Fibroblast of lung (primary cell): ENCODE measurements at regions not wholly inside any gene's neighbourhood (a gene's known extent, or its start where the extent isn't known, plus 50 kb on each side); places are given as distances from the start of the nearest gene placed in this dataset.
"Not testable (repeated sequence)": the region's sequence is repeated elsewhere in the genome, so short reads cannot be mapped to it uniquely, and the experiment has no call there.

Experiments used
- DNase-seq, 2 donors: peaks; one replicate each; pipeline versions ENCODE4 v3.0.0 to v3.0.0-alpha.2; 2010; ENCODE audit warnings: low read depth in 2 of 2
- H2AFZ ChIP-seq: 2 replicates; pipeline ENCODE4 v1.5.1; 2012; ENCODE audit warnings: low read length, control low read depth, inconsistent platforms
- H3K27ac ChIP-seq: 2 replicates; pipeline ENCODE4 v1.5.1; 2011; ENCODE audit warnings: low read length, control low read depth; ENCODE audit not compliant: insufficient read depth
- H3K27me3 ChIP-seq: 2 replicates; pipeline ENCODE4 v1.5.1; 2011; ENCODE audit warnings: mild to moderate bottlenecking, low read length; ENCODE audit not compliant: control insufficient read depth, insufficient read depth
- H3K36me3 ChIP-seq: 2 replicates; pipeline ENCODE4 v1.5.1; 2011; ENCODE audit warnings: low read length; ENCODE audit not compliant: control insufficient read depth, insufficient read depth
- H3K4me1 ChIP-seq: 2 replicates; pipeline ENCODE4 v1.5.1; 2011; ENCODE audit warnings: low read length; ENCODE audit not compliant: control insufficient read depth, insufficient read depth; ENCODE audit errors: extremely low read depth
- H3K4me2 ChIP-seq: 2 replicates; pipeline ENCODE4 v1.5.1; 2011; ENCODE audit warnings: low read length, control low read depth; ENCODE audit not compliant: insufficient read depth; ENCODE audit errors: extremely low read depth
- H3K4me3 ChIP-seq, 4 experiments: fragments of 200-600 bp in 1 of 4; sonication (generic) in 1 of 4; replicated peaks in 1 of 4; 2 replicates each; pipeline ENCODE4 v1.5.1; 2011 to 2016; ENCODE audit warnings: low read length in 4 of 4, low read depth in 3 of 4, mild to moderate bottlenecking in 3 of 4, control low read depth in 2 of 4, inconsistent platforms in 1 of 4, mixed read lengths in 1 of 4; ENCODE audit not compliant: insufficient read depth in 1 of 4; ENCODE audit errors: control extremely low read depth in 1 of 4
- H3K79me2 ChIP-seq: 2 replicates; pipeline ENCODE4 v1.5.1; 2012; ENCODE audit warnings: mild to moderate bottlenecking, low read length, inconsistent platforms; ENCODE audit not compliant: control insufficient read depth, insufficient read depth
- H3K9ac ChIP-seq: 2 replicates; pipeline ENCODE4 v1.5.1; 2011; ENCODE audit warnings: mild to moderate bottlenecking, low read length, control low read depth; ENCODE audit not compliant: insufficient read depth
- H3K9me3 ChIP-seq: 2 replicates; pipeline ENCODE4 v1.5.1; 2012; ENCODE audit warnings: low read depth, low read length; ENCODE audit not compliant: control insufficient read depth, insufficient read depth
- H4K20me1 ChIP-seq: 2 replicates; pipeline ENCODE4 v1.5.1; 2011; ENCODE audit warnings: low read length; ENCODE audit not compliant: control insufficient read depth, insufficient read depth; ENCODE audit errors: extremely low read depth
- EZH2 ChIP-seq: IDR thresholded peaks from 2 replicates; pipeline ENCODE4 v1.5.1; 2012; ENCODE audit warnings: low read length, control low read depth, mild to moderate bottlenecking; ENCODE audit errors: missing control alignments
- TF ChIP-seq, protein P1 (sequence below), 2 donors: IDR thresholded peaks in 1 of 2; conservative IDR thresholded peaks in 1 of 2; 1 replicate in 1 of 2; 2 replicates in 1 of 2; pipeline ENCODE4 v1.5.1; 2011 to 2012; ENCODE audit warnings: low read length in 2 of 2, control low read depth in 1 of 2, inconsistent platforms in 1 of 2, low read depth in 1 of 2, mild to moderate bottlenecking in 1 of 2

DNA sequence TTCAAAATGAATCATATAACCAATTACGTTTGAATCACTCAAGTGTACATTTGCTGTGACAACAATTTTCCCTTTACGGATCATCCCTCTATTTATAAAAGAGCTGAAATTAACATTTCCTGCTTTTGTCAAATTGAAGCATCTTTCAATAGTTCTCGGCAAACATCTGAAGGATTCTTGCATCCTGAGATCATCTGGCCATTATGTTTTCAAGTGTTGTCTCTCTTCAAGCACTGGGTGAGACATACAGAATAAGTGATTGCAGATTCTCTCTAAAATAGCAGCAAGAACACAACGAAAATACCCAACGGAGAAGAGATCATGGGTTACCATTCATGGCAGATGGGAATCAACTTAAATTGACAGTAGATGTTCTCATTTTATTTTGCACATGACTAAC lies 283.4 kb upstream of the GRAMD2B start:
- no peak overlapping the region for H3K27ac ChIP-seq
- H3K36me3 ChIP-seq = no peaks in the 10 kb centered on the region
- peak overlapping the region; percentile 30 for H3K4me2 ChIP-seq
- H3K4me1 ChIP-seq = no peaks in the 10 kb centered on the region
- H4K20me1 ChIP-seq = no peaks in the 10 kb centered on the region
- H3K27me3 ChIP-seq = no peaks in the 10 kb centered on the region
- DNase-seq = peak; percentile 19 to 76
- TF ChIP-seq, protein P1, sequence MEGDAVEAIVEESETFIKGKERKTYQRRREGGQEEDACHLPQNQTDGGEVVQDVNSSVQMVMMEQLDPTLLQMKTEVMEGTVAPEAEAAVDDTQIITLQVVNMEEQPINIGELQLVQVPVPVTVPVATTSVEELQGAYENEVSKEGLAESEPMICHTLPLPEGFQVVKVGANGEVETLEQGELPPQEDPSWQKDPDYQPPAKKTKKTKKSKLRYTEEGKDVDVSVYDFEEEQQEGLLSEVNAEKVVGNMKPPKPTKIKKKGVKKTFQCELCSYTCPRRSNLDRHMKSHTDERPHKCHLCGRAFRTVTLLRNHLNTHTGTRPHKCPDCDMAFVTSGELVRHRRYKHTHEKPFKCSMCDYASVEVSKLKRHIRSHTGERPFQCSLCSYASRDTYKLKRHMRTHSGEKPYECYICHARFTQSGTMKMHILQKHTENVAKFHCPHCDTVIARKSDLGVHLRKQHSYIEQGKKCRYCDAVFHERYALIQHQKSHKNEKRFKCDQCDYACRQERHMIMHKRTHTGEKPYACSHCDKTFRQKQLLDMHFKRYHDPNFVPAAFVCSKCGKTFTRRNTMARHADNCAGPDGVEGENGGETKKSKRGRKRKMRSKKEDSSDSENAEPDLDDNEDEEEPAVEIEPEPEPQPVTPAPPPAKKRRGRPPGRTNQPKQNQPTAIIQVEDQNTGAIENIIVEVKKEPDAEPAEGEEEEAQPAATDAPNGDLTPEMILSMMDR (conservative IDR thresholded peaks at IDR 0.05 in 1 of 2, IDR thresholded peaks at IDR 0.05 in 1 of 2; ENCODE audit: low read depth in 1 of 2, low read length in 2 of 2) = no peak
- no peaks in the 10 kb centered on the region for H3K9me3 ChIP-seq
- H3K4me3 ChIP-seq = no peak overlapping the region
- no peak overlapping the region for H2AFZ ChIP-seq
- no peaks in the 10 kb centered on the region for H3K79me2 ChIP-seq
- no peak overlapping the region for H3K9ac ChIP-seq

DNA sequence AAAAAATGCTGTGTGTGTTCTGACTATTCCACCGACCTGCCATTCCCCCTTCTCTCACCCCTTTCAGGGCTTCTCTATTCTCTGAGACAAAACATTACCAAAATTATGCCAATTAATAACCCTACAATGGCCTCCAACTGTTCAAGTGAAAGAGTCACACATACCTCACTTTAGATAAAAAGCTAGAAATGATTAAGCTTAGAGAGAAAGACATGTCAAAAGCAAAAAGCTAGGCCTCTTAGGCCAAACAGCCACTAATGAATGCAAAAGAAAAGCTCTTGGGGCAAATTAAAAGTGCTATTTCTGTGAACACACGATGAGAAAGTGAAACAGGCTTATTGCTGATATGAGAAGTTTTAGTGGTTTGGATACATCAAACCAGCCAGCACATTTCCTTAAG lies 279.6 kb upstream of the GRAMD2B start:
- no peak for DNase-seq
- Histone ChIP-seq H4K20me1 (no peaks in the 10 kb centered on the region), H3K27ac (no peak overlapping the region), H3K4me2 (no peak overlapping the region), H3K79me2 (no peaks in the 10 kb centered on the region), H2AFZ (no peak overlapping the region), H3K9me3 (no peaks in the 10 kb centered on the region), H3K9ac (no peak overlapping the region), H3K36me3 (no peaks in the 10 kb centered on the region), H3K4me1 (no peaks in the 10 kb centered on the region), H3K4me3 (no peak overlapping the region), H3K27me3 (no peaks in the 10 kb centered on the region)
- TF ChIP-seq EZH2 = no peak
- TF ChIP-seq, protein P1 (conservative IDR thresholded peaks at IDR 0.05 in 1 of 2, IDR thresholded peaks at IDR 0.05 in 1 of 2; ENCODE audit: low read depth in 1 of 2, low read length in 2 of 2) = no peak

DNA sequence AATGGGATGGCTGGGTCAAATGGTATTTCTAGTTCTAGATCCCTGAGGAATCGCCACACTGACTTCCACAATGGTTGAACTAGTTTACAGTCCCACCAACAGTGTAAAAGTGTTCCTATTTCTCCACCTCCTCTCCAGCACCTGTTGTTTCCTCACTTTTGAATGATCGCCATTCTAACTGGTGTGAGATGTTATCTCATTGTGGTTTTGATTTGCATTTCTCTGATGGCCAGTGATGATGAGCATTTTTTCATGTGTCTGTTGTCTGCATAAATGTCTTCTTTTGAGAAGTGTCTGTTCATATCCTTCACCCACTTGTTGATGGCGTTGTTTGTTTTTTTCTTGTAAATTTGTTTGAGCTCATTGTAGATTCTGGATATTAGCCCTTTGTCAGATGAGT lies 272.9 kb upstream of the GRAMD2B start:
- not testable (repeated sequence) for DNase-seq, H3K79me2 ChIP-seq, H3K4me2 ChIP-seq, H3K27me3 ChIP-seq, H2AFZ ChIP-seq, H4K20me1 ChIP-seq, H3K27ac ChIP-seq, H3K9ac ChIP-seq, H3K9me3 ChIP-seq, H3K36me3 ChIP-seq, H3K4me1 ChIP-seq, H3K4me3 ChIP-seq

DNA sequence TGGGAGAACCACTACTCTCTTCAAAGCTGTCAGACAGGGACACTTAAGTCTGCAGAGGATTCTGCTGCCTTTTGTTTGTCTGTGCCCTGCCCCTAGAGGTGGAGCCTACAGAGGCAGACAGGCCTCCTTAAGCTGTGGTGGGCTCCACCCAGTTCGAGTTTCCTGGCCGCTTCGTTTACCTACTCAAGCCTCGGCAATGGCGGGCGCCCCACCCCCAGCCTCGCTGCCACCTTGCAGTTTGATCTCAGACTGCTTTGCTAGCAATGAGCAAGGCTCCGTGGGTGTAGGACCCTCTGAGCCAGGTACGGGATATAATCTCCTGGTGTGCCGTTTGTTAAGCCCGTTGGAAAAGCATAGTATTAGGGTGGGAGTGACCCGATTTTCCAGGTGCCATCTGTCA lies 267.9 kb upstream of the GRAMD2B start:
- H3K9me3 ChIP-seq, H2AFZ ChIP-seq, H3K27me3 ChIP-seq, H3K4me3 ChIP-seq, H3K79me2 ChIP-seq, H3K9ac ChIP-seq, H3K36me3 ChIP-seq, H3K4me1 ChIP-seq, H4K20me1 ChIP-seq, H3K4me2 ChIP-seq, H3K27ac ChIP-seq, DNase-seq: not testable (repeated sequence)
